GM23338 (cell line): ENCODE measurements at regions not wholly inside any gene's neighbourhood (a gene's known extent, or its start where the extent isn't known, plus 50 kb on each side); places are given as distances from the start of the nearest gene placed in this dataset.

Source experiments
- ATAC-seq: fragments of 200-7000 bp; cut with Tn5 transposase; 3 replicates; pipeline ENCODE4 v1.9.1; 2020
- DNase-seq: peaks from one replicate; pipeline ENCODE4 v3.0.0-alpha.2; 2015; ENCODE audit warnings: low spot score
- H2AFZ ChIP-seq: fragments of 200-600 bp; sonication (generic); 2 replicates; pipeline ENCODE4 v1.8.0; 2016; ENCODE audit warnings: antibody characterized with exemption, mild to moderate bottlenecking, moderate library complexity
- H3F3A ChIP-seq: fragments of 200-600 bp; sonication (generic); replicated peaks from 2 replicates; pipeline ENCODE4 v1.8.0; 2017; ENCODE audit warnings: antibody characterized with exemption, mixed run types, low read depth
- H3K27ac ChIP-seq: fragments of 200-600 bp; sonication (generic); 2 replicates; pipeline ENCODE4 v1.6.1; 2016; ENCODE audit warnings: low read depth
- H3K27me3 ChIP-seq: fragments of 200-600 bp; sonication (generic); 2 replicates; pipeline ENCODE4 v1.8.0; 2016; ENCODE audit warnings: mild to moderate bottlenecking, mixed run types, moderate library complexity; ENCODE audit not compliant: insufficient read depth
- H3K36me3 ChIP-seq: fragments of 200-600 bp; sonication (generic); 2 replicates; pipeline ENCODE4 v1.8.0; 2016; ENCODE audit warnings: mild to moderate bottlenecking; ENCODE audit not compliant: insufficient read depth
- H3K4me1 ChIP-seq: fragments of 200-600 bp; sonication (generic); 2 replicates; pipeline ENCODE4 v1.8.0; 2016; ENCODE audit warnings: mild to moderate bottlenecking, moderate library complexity; ENCODE audit not compliant: insufficient read depth
- H3K4me2 ChIP-seq: fragments of 200-600 bp; sonication (generic); 2 replicates; pipeline ENCODE4 v1.7.1; 2017; ENCODE audit warnings: mixed run types
- H3K4me3 ChIP-seq: fragments of 200-600 bp; sonication (generic); 2 replicates; pipeline ENCODE4 v1.6.1; 2016; ENCODE audit warnings: mixed run types
- H3K79me2 ChIP-seq: fragments of 200-600 bp; sonication (generic); replicated peaks from 2 replicates; pipeline ENCODE4 v1.8.0; 2017; ENCODE audit warnings: mild to moderate bottlenecking; ENCODE audit not compliant: insufficient read depth
- H3K9me2 ChIP-seq: fragments of 200-600 bp; sonication (generic); 2 replicates; pipeline ENCODE4 v1.8.0; 2017; ENCODE audit not compliant: insufficient read depth
- H4K20me1 ChIP-seq: fragments of 200-600 bp; sonication (generic); replicated peaks from 2 replicates; pipeline ENCODE4 v1.8.0; 2017; ENCODE audit warnings: mild to moderate bottlenecking; ENCODE audit not compliant: insufficient read depth
- H3K27ac Mint-ChIP-seq: 2 replicates; pipeline ENCODE4 v1.8.0; 2020; ENCODE audit warnings: inconsistent platforms, mild to moderate bottlenecking, moderate library complexity, mixed read lengths
- H3K27me3 Mint-ChIP-seq: 3 replicates; pipeline ENCODE4 v1.8.0; 2022; ENCODE audit warnings: low read depth, mild to moderate bottlenecking, moderate library complexity, mixed read lengths, inconsistent platforms; ENCODE audit not compliant: insufficient read depth, poor library complexity
- H3K36me3 Mint-ChIP-seq: 3 replicates; pipeline ENCODE4 v1.8.0; 2021; ENCODE audit warnings: low read depth, mild to moderate bottlenecking, inconsistent platforms, moderate library complexity, mixed read lengths
- H3K4me1 Mint-ChIP-seq: 3 replicates; pipeline ENCODE4 v1.8.0; 2020; ENCODE audit warnings: mild to moderate bottlenecking, inconsistent platforms, mixed read lengths
- H3K4me3 Mint-ChIP-seq: 3 replicates; pipeline ENCODE4 v1.8.0; 2021; ENCODE audit warnings: moderate library complexity, mild to moderate bottlenecking, inconsistent platforms, mixed read lengths
- H3K9me3 Mint-ChIP-seq: 3 replicates; pipeline ENCODE4 v1.8.0; 2020; ENCODE audit warnings: moderate library complexity, mild to moderate bottlenecking, inconsistent platforms, mixed read lengths
- CREB1 ChIP-seq: fragments of 250-450 bp; sonication (Bioruptor Pico); IDR thresholded peaks from 2 replicates; pipeline ENCODE4 v1.5.0; 2020; ENCODE audit warnings: low read depth, mild to moderate bottlenecking, moderate library complexity
- CTCF ChIP-seq, 2 experiments: fragments of 200-600 bp in 1 of 2; sonication (generic) in 1 of 2; conservative IDR thresholded peaks; 2 replicates each; pipeline versions ENCODE4 v1.5.1 to v1.6.1; 2016 to 2017; ENCODE audit warnings: antibody characterized with exemption in 2 of 2, low read depth in 2 of 2, mild to moderate bottlenecking in 2 of 2, moderate library complexity in 1 of 2
- ETS1 ChIP-seq: IDR thresholded peaks from 2 replicates; pipeline ENCODE4 v1.6.1; 2016; ENCODE audit warnings: antibody characterized with exemption
- EZH2 ChIP-seq: fragments of 200-600 bp; sonication (generic); IDR thresholded peaks from one replicate; pipeline ENCODE4 v1.8.0; 2017; ENCODE audit warnings: antibody characterized with exemption, mild to moderate bottlenecking, low read depth; ENCODE audit not compliant: unreplicated experiment
- EZH2phosphoT487 ChIP-seq: fragments of 200-600 bp; sonication (generic); IDR thresholded peaks from one replicate; pipeline ENCODE4 v1.8.1; 2018; ENCODE audit warnings: antibody characterized with exemption; ENCODE audit not compliant: unreplicated experiment
- JUNB ChIP-seq: IDR thresholded peaks from one replicate; pipeline ENCODE4 v1.6.1; 2016; ENCODE audit warnings: antibody characterized with exemption; ENCODE audit not compliant: unreplicated experiment
- NANOG ChIP-seq: IDR thresholded peaks from 2 replicates; pipeline ENCODE4 v1.6.1; 2016; ENCODE audit warnings: antibody characterized with exemption, borderline replicate concordance
- POLR2AphosphoS5 ChIP-seq: IDR thresholded peaks from 2 replicates; pipeline ENCODE4 v1.6.1; 2016; ENCODE audit warnings: antibody characterized with exemption, low read depth
- REST ChIP-seq: IDR thresholded peaks from one replicate; pipeline ENCODE4 v1.6.1; 2018; ENCODE audit warnings: antibody characterized with exemption; ENCODE audit not compliant: unreplicated experiment
- STAT1 ChIP-seq: IDR thresholded peaks from one replicate; pipeline ENCODE4 v1.6.1; 2016; ENCODE audit warnings: antibody characterized with exemption; ENCODE audit not compliant: unreplicated experiment
- ZNF114 ChIP-seq: fragments of 250-450 bp; sonication (Bioruptor Pico); IDR thresholded peaks from 2 replicates; pipeline ENCODE4 v1.5.0; 2020; ENCODE audit warnings: mild to moderate bottlenecking, moderate library complexity
- ZNF331 ChIP-seq: fragments of 250-450 bp; sonication (Bioruptor Pico); IDR thresholded peaks from 2 replicates; pipeline ENCODE4 v1.5.0; 2020; ENCODE audit warnings: low read depth, mild to moderate bottlenecking, moderate library complexity

- no peak overlapping the region for H3K4me2 ChIP-seq
- DNase-seq: peak; percentile 33
- TF ChIP-seq EZH2phosphoT487 (no peak), POLR2AphosphoS5 (no peak), CTCF (conservative IDR thresholded peaks at IDR 0.05; ENCODE audit: low read depth in 2 of 2) (no peak), CREB1 (CRISPR knock-in tag) (no peak)
- no peaks in the 10 kb centered on the region for H3K27me3 ChIP-seq
- Mint-ChIP-seq H3K4me3 (no peak overlapping the region), H3K36me3 (no peaks in the 10 kb centered on the region), H3K27ac (no peak overlapping the region), H3K27me3 (peaks cover 7% of the 10 kb centered on the region), H3K4me1 (peaks cover 23% of the 10 kb centered on the region), H3K9me3 (no peaks in the 10 kb centered on the region; the same call in 1 of the 3 replicates)
- ATAC-seq: peak; percentile 75
- H3K4me3 ChIP-seq: no peak overlapping the region
- H3K9me2 ChIP-seq: no peaks in the 10 kb centered on the region
- H4K20me1 ChIP-seq: no peaks in the 10 kb centered on the region
- no peaks in the 10 kb centered on the region for H3K4me1 ChIP-seq
- H3F3A ChIP-seq: no peaks in the 10 kb centered on the region
- H3K27ac ChIP-seq: no peak overlapping the region
- H3K79me2 ChIP-seq: no peaks in the 10 kb centered on the region
- H3K36me3 ChIP-seq: no peaks in the 10 kb centered on the region
- no peak overlapping the region for H2AFZ ChIP-seq
These were observed 50.5 kb upstream of the FCN1 start for GRCh38 chr9:134968011-134968822.

- no peak overlapping the region for H3K27ac Mint-ChIP-seq
- TF ChIP-seq REST (no peak), NANOG (no peak), JUNB (no peak), ETS1 (no peak), STAT1 (no peak), ZNF331 (CRISPR knock-in tag) (no peak), CTCF (conservative IDR thresholded peaks at IDR 0.05; ENCODE audit: low read depth in 2 of 2) (no peak), ZNF114 (no peak), POLR2AphosphoS5 (no peak), EZH2 (no peak)
These were observed 51.0 kb upstream of the FCN1 start for GRCh38 chr9:134968823-134969090.

More at GRCh38 chr9:134968823-134969090, 51.0 kb upstream of the FCN1 start:
- H3K4me1 Mint-ChIP-seq: peaks cover 29% of the 10 kb centered on the region
- no peaks in the 10 kb centered on the region for H3K36me3 Mint-ChIP-seq
- ATAC-seq: no peak
- no peak for DNase-seq
- no peak overlapping the region for H3K4me2 ChIP-seq
- no peak overlapping the region for H3K4me3 ChIP-seq
- H3K27ac ChIP-seq: no peak overlapping the region
- H4K20me1 ChIP-seq: no peaks in the 10 kb centered on the region
- no peaks in the 10 kb centered on the region for H3K9me2 ChIP-seq
- H3K79me2 ChIP-seq: no peaks in the 10 kb centered on the region
- no peak overlapping the region for H2AFZ ChIP-seq
- no peaks in the 10 kb centered on the region for H3F3A ChIP-seq
- H3K36me3 ChIP-seq: no peaks in the 10 kb centered on the region
- H3K4me1 ChIP-seq: peaks cover 2% of the 10 kb centered on the region
- H3K4me3 Mint-ChIP-seq: no peak overlapping the region
- H3K9me3 Mint-ChIP-seq: no peaks in the 10 kb centered on the region; the same call in 1 of the 3 replicates
- peaks cover 7% of the 10 kb centered on the region for H3K27me3 Mint-ChIP-seq
- no peaks in the 10 kb centered on the region for H3K27me3 ChIP-seq
